DND-41 (cell line): ENCODE measurements at regions not wholly inside any gene's neighbourhood (a gene's known extent, or its start where the extent isn't known, plus 50 kb on each side); places are given as distances from the start of the nearest gene placed in this dataset.
"Not testable (repeated sequence)": the region's sequence is repeated elsewhere in the genome, so short reads cannot be mapped to it uniquely, and the experiment has no call there.

Source experiments
- ATAC-seq: fragments of 200-7000 bp; cut with Tn5 transposase; 3 replicates; pipeline ENCODE4 v1.9.1; 2021; ENCODE audit warnings: low read depth; ENCODE audit not compliant: insufficient read depth
- DNase-seq: peaks from one replicate; pipeline ENCODE4 v3.0.0-alpha.2; 2020
- H2AFZ ChIP-seq: 2 replicates; pipeline ENCODE4 v1.6.0; 2012; ENCODE audit warnings: low read depth, low read length
- H3K27ac ChIP-seq: 2 replicates; pipeline ENCODE4 v1.5.1; 2012; ENCODE audit warnings: low read length, inconsistent platforms
- H3K27me3 ChIP-seq: fragments of 200-600 bp; sonication (generic); 2 replicates; pipeline ENCODE4 v1.6.0; 2012; ENCODE audit warnings: low read length, mild to moderate bottlenecking, inconsistent platforms; ENCODE audit not compliant: insufficient read depth, poor library complexity
- H3K36me3 ChIP-seq: 2 replicates; pipeline ENCODE4 v1.5.1; 2012; ENCODE audit warnings: low read length, inconsistent platforms; ENCODE audit not compliant: insufficient read depth
- H3K4me1 ChIP-seq: 2 replicates; pipeline ENCODE4 v1.5.1; 2012; ENCODE audit warnings: mild to moderate bottlenecking, low read length; ENCODE audit not compliant: insufficient read depth
- H3K4me2 ChIP-seq: 2 replicates; pipeline ENCODE4 v1.6.0; 2012; ENCODE audit warnings: mild to moderate bottlenecking, moderate library complexity, low read length, inconsistent platforms; ENCODE audit not compliant: insufficient read depth
- H3K4me3 ChIP-seq, 2 experiments: fragments of 200-600 bp in 1 of 2; shearing (Covaris generic) in 1 of 2; 2 replicates each; pipeline ENCODE4 v1.5.1; 2012 to 2016; ENCODE audit warnings: inconsistent platforms in 2 of 2, low read length in 2 of 2, mild to moderate bottlenecking in 2 of 2, low read depth in 1 of 2, moderate library complexity in 1 of 2
- H3K79me2 ChIP-seq: 2 replicates; pipeline ENCODE4 v1.6.0; 2012; ENCODE audit warnings: low read length, inconsistent platforms; ENCODE audit not compliant: insufficient read depth
- H3K9ac ChIP-seq: 2 replicates; pipeline ENCODE4 v1.6.0; 2012; ENCODE audit warnings: low read depth, mild to moderate bottlenecking, inconsistent platforms, low read length, moderate library complexity
- H3K9me3 ChIP-seq: 2 replicates; pipeline ENCODE4 v1.5.1; 2012; ENCODE audit warnings: low read length, moderate library complexity, mild to moderate bottlenecking, inconsistent platforms; ENCODE audit not compliant: insufficient read depth, severe bottlenecking
- H4K20me1 ChIP-seq: 2 replicates; pipeline ENCODE4 v1.6.0; 2012; ENCODE audit warnings: low read length; ENCODE audit not compliant: insufficient read depth
- EZH2 ChIP-seq: IDR thresholded peaks from 3 replicates; pipeline ENCODE4 v1.6.1; 2012; ENCODE audit warnings: borderline replicate concordance, low read depth, mild to moderate bottlenecking, moderate library complexity, low read length, inconsistent platforms; ENCODE audit not compliant: severe bottlenecking
- TF ChIP-seq, protein P1 (sequence below): IDR thresholded peaks from 2 replicates; pipeline ENCODE4 v1.5.1; 2012; ENCODE audit warnings: borderline replicate concordance, low read length, moderate library complexity, mild to moderate bottlenecking; ENCODE audit not compliant: poor library complexity, severe bottlenecking; ENCODE audit errors: extremely low read depth

DNA sequence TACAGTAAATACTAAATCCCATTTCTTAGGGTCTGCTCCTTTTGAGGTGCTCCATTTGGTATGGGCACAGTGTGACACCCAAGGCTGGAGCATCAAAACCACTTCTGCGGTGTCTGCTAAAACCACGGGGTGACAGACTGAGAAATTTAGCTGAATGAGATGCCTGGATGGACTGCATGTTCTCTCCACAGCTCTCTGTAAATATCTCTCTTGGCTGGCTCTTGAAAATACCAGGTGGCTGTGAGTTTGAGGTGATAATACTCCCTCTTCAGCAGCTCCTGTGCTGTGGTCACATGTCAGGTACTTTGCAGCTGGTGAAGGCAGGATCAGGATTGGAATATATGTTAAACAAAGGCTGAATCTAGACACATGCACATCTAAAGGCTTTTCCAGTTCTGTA lies 93.7 kb upstream of the SIMC1 start:
- TF ChIP-seq, protein P1, sequence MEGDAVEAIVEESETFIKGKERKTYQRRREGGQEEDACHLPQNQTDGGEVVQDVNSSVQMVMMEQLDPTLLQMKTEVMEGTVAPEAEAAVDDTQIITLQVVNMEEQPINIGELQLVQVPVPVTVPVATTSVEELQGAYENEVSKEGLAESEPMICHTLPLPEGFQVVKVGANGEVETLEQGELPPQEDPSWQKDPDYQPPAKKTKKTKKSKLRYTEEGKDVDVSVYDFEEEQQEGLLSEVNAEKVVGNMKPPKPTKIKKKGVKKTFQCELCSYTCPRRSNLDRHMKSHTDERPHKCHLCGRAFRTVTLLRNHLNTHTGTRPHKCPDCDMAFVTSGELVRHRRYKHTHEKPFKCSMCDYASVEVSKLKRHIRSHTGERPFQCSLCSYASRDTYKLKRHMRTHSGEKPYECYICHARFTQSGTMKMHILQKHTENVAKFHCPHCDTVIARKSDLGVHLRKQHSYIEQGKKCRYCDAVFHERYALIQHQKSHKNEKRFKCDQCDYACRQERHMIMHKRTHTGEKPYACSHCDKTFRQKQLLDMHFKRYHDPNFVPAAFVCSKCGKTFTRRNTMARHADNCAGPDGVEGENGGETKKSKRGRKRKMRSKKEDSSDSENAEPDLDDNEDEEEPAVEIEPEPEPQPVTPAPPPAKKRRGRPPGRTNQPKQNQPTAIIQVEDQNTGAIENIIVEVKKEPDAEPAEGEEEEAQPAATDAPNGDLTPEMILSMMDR = no peak
- TF ChIP-seq EZH2 = no peak
- Histone ChIP-seq H3K9me3 (no peaks in the 10 kb centered on the region), H3K79me2 (no peaks in the 10 kb centered on the region), H3K27ac (no peak overlapping the region), H3K36me3 (no peaks in the 10 kb centered on the region), H3K9ac (no peak overlapping the region), H3K4me1 (no peaks in the 10 kb centered on the region), H3K4me3 (no peak overlapping the region), H3K4me2 (no peak overlapping the region), H2AFZ (no peak overlapping the region), H3K27me3 (peaks cover 17% of the 10 kb centered on the region), H4K20me1 (no peaks in the 10 kb centered on the region)
- ATAC-seq (no peak), DNase-seq (no peak)

DNA sequence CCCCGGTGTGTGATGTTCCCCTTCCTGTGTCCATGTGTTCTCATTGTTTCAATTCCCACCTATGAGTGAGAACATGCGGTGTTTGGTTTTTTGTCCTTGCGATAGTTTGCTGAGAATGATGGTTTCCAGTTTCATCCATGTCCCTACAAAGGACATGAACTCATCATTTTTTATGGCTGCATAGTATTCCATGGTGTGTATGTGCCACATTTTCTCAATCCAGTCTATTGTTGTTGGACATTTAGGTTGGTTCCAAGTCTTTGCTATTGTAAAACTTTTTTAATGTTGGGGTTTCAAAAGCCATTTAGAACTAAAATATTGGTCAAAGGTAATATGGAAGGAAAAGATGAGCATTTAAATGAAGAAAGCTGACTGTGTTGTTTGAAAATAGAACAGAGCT lies 88.3 kb upstream of the SIMC1 start:
- not testable (repeated sequence) for H2AFZ ChIP-seq, H3K4me1 ChIP-seq, ATAC-seq, H3K4me2 ChIP-seq, H3K9ac ChIP-seq, H3K9me3 ChIP-seq, H3K36me3 ChIP-seq, H3K79me2 ChIP-seq, H3K27ac ChIP-seq, H3K4me3 ChIP-seq, H4K20me1 ChIP-seq, DNase-seq
- peaks cover 24% of the 10 kb centered on the region for H3K27me3 ChIP-seq

DNA sequence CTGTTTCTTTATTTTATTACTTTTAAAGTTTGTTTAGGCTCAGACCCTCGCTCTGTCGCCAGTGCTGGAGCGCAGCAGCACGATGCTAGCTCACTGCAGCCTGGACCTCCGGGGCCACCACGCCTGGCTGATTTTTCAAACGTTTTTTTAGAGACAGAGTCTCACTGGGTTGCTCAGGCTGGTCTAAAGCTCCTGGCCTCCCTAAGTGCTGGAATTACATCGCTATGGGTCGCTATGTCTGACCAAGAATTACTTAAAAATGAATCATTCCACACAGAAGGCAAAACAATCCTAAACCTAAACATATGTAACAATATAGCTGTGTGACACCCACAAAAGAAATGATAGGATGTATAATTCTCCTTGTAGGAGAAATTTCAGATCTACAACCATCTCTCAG lies 86.9 kb upstream of the SIMC1 start:
- Histone ChIP-seq H4K20me1 (no peaks in the 10 kb centered on the region), H3K4me3 (no peak overlapping the region), H3K4me2 (no peak overlapping the region), H3K4me1 (no peaks in the 10 kb centered on the region), H3K79me2 (no peaks in the 10 kb centered on the region), H3K36me3 (no peaks in the 10 kb centered on the region), H3K27me3 (peaks cover 17% of the 10 kb centered on the region), H3K27ac (no peak overlapping the region), H3K9me3 (no peaks in the 10 kb centered on the region), H2AFZ (no peak overlapping the region), H3K9ac (no peak overlapping the region)
- no peak for DNase-seq
- no peak for ATAC-seq
- TF ChIP-seq, protein P1 = no peak
- TF ChIP-seq EZH2 = no peak

DNA sequence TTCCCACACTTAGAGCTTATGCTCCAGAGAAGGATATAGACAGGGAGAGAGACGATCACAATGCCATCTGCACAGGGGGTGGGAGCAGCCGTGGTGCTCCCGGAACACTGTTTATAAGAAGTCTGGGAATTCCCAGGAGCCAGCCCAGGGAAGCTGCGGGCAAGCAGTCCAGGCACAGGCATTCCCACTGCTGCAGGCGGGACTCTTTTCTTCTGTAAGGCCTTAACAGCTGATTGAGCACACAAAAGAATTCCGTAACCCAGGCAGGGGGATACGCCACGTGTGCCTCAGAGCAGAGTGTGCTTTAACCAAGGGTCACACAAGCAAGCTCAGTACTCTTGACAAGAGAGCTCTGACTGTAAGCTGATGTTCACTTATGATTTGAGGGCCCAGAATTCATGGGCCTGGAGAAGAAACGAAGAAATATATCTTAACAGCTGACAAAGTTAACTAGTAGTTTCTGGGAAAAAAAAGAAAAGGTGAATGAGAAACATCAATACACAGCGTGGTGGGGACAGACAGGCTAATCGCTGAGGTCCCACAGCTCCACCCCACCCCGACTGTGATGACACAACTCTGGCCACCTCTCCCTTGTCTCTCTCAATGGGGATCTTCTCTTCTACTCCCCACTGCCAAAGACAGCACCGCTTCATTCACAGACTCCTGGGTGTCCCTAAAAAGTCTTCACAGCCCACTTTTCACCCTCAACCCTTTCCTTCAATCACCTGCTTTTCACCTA lies 85.9 kb upstream of the SIMC1 start:
- no peaks in the 10 kb centered on the region for H3K9me3 ChIP-seq
- H3K27ac ChIP-seq = no peak overlapping the region
- no peak for DNase-seq
- H3K4me2 ChIP-seq = no peak overlapping the region
- H2AFZ ChIP-seq = no peak overlapping the region
- H3K9ac ChIP-seq = no peak overlapping the region
- no peaks in the 10 kb centered on the region for H4K20me1 ChIP-seq
- H3K4me1 ChIP-seq = no peaks in the 10 kb centered on the region
- no peak overlapping the region for H3K4me3 ChIP-seq
- no peak for TF ChIP-seq EZH2
- TF ChIP-seq, protein P1 = no peak
- H3K79me2 ChIP-seq = no peaks in the 10 kb centered on the region
- no peaks in the 10 kb centered on the region for H3K36me3 ChIP-seq
- ATAC-seq = no peak
- H3K27me3 ChIP-seq = peaks cover 15% of the 10 kb centered on the region
